ENCODE measurements at regions not wholly inside any gene's neighbourhood (a gene's known extent, or its start where the extent isn't known, plus 50 kb on each side); places are given as distances from the start of the nearest gene placed in this dataset.

DNA sequence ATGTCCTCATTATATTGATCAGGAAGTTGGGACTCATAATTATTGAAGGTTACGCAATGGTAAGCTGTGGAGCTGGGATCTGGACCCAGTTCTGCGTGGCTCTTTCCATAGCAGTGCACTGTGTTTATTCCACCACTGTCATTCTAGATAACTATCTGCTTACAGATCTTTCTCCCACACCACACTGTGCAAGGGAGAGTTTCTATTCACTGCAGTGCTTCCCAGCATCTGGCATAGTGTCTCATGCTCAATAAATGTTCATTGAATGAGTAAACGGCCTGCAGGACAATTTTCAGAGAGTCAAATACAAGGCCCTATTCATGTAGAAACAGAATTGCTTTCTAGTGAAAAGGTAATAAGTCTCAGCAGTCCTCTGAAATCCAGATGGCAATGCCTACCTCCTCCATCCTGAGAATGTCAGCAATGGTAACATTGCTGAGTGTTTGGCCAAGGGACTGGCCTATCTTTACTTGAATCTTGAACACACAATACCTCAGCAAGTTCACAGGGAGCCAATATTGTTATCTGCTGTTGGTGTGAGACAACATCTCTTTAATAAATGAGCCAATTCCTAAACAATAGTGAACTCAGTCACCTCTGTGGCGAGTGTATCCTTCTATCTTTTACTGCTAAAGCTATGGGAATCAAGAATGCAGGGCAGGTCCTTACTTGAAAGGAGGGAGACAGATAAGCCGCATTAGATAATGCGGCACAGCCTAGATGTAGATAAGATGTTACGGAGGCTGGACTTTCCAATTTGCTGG, 332.4 kb upstream of the PRICKLE1 start:
- FAIRE-seq (no peak), DNase-seq (ENCODE audit: insufficient read length, low spot score) (no peak)
- TF ChIP-seq, protein P1, sequence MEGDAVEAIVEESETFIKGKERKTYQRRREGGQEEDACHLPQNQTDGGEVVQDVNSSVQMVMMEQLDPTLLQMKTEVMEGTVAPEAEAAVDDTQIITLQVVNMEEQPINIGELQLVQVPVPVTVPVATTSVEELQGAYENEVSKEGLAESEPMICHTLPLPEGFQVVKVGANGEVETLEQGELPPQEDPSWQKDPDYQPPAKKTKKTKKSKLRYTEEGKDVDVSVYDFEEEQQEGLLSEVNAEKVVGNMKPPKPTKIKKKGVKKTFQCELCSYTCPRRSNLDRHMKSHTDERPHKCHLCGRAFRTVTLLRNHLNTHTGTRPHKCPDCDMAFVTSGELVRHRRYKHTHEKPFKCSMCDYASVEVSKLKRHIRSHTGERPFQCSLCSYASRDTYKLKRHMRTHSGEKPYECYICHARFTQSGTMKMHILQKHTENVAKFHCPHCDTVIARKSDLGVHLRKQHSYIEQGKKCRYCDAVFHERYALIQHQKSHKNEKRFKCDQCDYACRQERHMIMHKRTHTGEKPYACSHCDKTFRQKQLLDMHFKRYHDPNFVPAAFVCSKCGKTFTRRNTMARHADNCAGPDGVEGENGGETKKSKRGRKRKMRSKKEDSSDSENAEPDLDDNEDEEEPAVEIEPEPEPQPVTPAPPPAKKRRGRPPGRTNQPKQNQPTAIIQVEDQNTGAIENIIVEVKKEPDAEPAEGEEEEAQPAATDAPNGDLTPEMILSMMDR (IDR thresholded peaks at IDR 0.05; ENCODE audit: insufficient read depth, missing control alignments) = no peak

DNA sequence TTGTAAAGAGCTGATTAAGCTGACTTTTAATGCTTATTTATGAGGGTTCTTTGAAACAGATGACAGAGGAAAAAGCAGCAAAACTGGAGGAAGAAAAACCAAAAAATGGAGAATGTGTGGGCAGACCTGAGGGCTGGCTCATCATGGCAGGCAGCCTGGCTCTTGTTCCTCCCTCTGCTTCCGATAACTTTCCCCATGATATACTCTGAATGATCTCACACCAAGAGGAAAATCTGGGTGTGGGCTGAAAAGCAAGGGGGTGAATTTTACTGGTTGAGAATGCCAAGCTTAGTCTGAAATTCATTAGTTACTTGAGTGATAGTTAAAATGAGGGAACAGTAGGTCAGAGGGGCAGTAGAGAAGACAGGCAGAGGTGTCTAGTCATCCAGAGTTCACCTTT, 330.1 kb upstream of the PRICKLE1 start:
- TF ChIP-seq, protein P1 (IDR thresholded peaks at IDR 0.05; ENCODE audit: insufficient read depth, missing control alignments) = no peak
- no peak for DNase-seq (ENCODE audit: insufficient read length, low spot score)
- FAIRE-seq = no peak

DNA sequence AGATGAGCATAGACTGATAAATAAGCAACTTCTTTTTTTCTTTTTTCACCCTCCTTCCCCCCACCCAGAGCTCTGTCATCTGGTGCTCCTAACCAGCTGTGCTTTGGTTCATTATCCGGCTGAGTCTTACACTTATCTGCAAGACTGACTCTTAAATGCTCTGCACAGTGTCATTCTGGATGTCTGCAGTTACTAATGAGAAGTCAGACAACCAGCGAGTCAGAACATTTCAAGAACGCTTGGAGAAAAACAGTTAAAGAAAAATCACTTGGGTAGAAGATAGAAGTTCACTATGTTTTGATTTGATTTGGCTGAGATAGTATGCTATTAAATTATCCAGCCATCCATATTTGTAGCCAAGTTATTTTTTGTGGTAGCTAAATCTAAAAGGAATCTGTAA, 328.9 kb upstream of the PRICKLE1 start:
- TF ChIP-seq, protein P1 (IDR thresholded peaks at IDR 0.05; ENCODE audit: insufficient read depth, missing control alignments) = no peak
- DNase-seq (ENCODE audit: insufficient read length, low spot score) (no peak), FAIRE-seq (no peak)

DNA sequence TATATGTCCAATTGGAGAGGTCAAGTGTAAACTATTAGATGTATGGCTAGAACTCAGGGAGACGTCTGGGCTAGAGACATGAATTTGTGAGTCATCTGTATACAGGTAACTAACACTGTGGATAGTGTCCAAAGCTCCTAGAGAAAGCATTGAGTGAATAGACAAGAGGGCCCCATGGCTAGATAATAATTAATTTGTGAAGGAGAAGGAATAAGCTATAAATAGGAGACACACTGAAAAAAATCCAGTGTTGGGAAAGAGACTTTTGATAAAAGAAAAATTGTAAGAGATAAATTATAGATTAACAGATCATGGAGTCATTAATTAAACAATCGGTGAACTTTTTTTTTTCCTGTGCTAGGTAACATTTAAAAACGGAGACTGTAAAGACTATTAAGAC, 326.6 kb upstream of the PRICKLE1 start:
- no peak for DNase-seq (ENCODE audit: insufficient read length, low spot score)
- TF ChIP-seq, protein P1 (IDR thresholded peaks at IDR 0.05; ENCODE audit: insufficient read depth, missing control alignments) = no peak
- no peak for FAIRE-seq

DNA sequence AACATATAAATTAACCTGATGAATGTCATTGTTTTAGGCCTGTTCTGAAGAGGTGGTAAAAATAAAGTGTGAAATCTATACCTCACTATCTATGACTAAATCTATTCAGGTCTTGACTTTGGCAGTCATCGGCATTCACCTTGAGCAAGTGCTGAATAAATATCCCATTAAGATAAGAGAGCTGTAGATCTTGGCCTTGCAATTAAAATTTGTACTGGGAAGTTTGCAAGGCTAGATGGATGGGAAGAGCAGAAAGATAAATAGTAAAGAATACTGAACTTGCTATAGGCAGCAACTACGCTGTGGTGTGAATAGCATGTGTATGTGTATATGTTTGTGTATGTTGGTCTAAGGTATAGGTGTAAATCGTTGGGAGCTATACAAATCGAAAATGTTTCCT, 325.9 kb upstream of the PRICKLE1 start:
- no peak for DNase-seq (ENCODE audit: insufficient read length, low spot score)
- no peak for FAIRE-seq
- TF ChIP-seq, protein P1 (IDR thresholded peaks at IDR 0.05; ENCODE audit: insufficient read depth, missing control alignments) = no peak

DNA sequence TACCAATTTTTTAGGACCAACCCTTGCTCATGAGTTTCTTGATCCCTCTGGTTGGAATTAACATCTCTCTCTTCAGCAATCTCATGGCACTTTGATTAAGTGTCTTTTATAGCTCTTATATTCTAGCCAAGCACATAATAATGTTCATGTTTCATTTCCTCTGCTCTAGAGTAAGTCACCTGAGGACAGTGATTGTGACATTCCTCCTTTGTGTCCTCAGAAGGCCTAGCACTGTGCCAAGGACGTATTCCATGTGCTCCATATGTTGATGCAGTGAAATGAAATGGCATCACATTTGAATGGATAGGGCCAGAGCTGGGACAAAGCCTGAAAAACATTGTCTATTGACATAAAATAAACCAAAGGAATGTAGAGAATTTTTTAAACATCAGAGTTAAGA, 322.8 kb upstream of the PRICKLE1 start:
- TF ChIP-seq, protein P1 (IDR thresholded peaks at IDR 0.05; ENCODE audit: insufficient read depth, missing control alignments) = no peak
- DNase-seq (ENCODE audit: insufficient read length, low spot score) (no peak), FAIRE-seq (no peak)

DNA sequence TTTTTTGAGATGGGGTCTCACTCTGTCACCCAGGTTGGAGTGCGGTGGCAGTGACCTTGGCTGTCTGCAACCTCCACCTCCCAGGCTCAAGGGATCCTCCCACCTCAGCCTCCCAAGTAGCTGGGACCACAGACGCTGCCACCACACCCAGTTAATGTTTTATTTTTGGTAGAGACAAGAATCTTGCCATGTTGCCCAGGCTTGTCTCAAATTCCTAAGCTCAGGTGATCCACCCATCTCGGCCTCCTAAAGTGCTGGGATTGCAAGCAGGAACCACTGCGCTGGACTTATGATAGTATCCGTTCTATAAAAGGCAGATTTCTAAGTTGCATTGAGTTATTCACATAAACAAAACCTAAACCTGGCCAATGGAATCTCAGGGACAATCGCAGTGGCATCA, 321.1 kb upstream of the PRICKLE1 start:
- TF ChIP-seq, protein P1 (IDR thresholded peaks at IDR 0.05; ENCODE audit: insufficient read depth, missing control alignments) = no peak
- no peak for FAIRE-seq
- no peak for DNase-seq (ENCODE audit: insufficient read length, low spot score)
